ENCODE measurements at regions not wholly inside any gene's neighbourhood (a gene's known extent, or its start where the extent isn't known, plus 50 kb on each side); places are given as distances from the start of the nearest gene placed in this dataset.

GRCh38 chr10:125257521-125258108 is 97.3 kb upstream of the CTBP2 start:
- in situ Hi-C loops (cut with MboI): no loop called here
- Histone ChIP-seq H3K4me1 (ENCODE audit: control insufficient read depth, insufficient read depth, low read length) (no peaks in the 10 kb centered on the region), H3K9me3 (replicated peaks; ENCODE audit: control insufficient read depth, insufficient read depth, low read length) (no peaks in the 10 kb centered on the region; the same call in 2 of the 3 replicates), H2AFZ (ENCODE audit: control insufficient read depth, low read depth, low read length) (no peak overlapping the region), H3K27me3 (replicated peaks in 1 of 2; ENCODE audit: control insufficient read depth in 2 of 2, insufficient read depth in 2 of 2, low read length in 1 of 2) (no peaks in the 10 kb centered on the region), H3K79me2 (ENCODE audit: control insufficient read depth, insufficient read depth, low read length) (no peaks in the 10 kb centered on the region), H3K36me3 (ENCODE audit: control insufficient read depth in 2 of 2, insufficient read depth in 2 of 2, low read length in 1 of 2) (no peaks in the 10 kb centered on the region), H3K27ac (ENCODE audit: control insufficient read depth, insufficient read depth) (no peak overlapping the region), H3K9ac (ENCODE audit: control insufficient read depth, insufficient read depth, low read length) (no peak overlapping the region), H3K4me3 (no peak overlapping the region), H4K20me1 (ENCODE audit: control insufficient read depth, insufficient read depth) (no peaks in the 10 kb centered on the region), H3K4me2 (ENCODE audit: control insufficient read depth, insufficient read depth) (no peak overlapping the region)
- ChIA-PET CTCF (interaction anchor here (0.6 to 1.0 kb wide), 2 partner anchors 95 to 316 kb away, joined by 3 to 6 read pairs; no protein-coding TSS in a partner anchor), RAD21 (ENCODE audit: unreplicated experiment) (no interaction called here), POLR2A (no interaction called here), SMC1A (ENCODE audit: uncharacterized antibody, unreplicated experiment) (no interaction called here)
- ATAC-seq (no peak), DNase-seq (ENCODE audit: low read depth, low spot score) (no peak), FAIRE-seq (no peak)
- no TSS peak for BruUV-seq (replicated peaks)
- 41% methylated on average over 12 of the region's 12 CpGs for WGBS (ENCODE audit: insufficient coverage, insufficient replicate concordance, low lambda C conversion rate, missing lambda C conversion rate)
- intact Hi-C loops (cut with micrococcal nuclease; ENCODE audit: unreplicated experiment): no loop called here
- TF ChIP-seq BCL11A (IDR thresholded peaks at IDR 0.05; ENCODE audit: low read depth, low read length): no peak
- no peak for TF ChIP-seq ETV6 (conservative IDR thresholded peaks at IDR 0.05 in 1 of 2, IDR thresholded peaks at IDR 0.05 in 1 of 2; ENCODE audit: borderline replicate concordance in 1 of 2, low read depth in 1 of 2)

GRCh38 chr10:125256026-125256425 is 95.7 kb upstream of the CTBP2 start:
- Histone ChIP-seq H4K20me1 (ENCODE audit: control insufficient read depth, insufficient read depth) (no peaks in the 10 kb centered on the region), H2AFZ (ENCODE audit: control insufficient read depth, low read depth, low read length) (no peak overlapping the region), H3K9ac (ENCODE audit: control insufficient read depth, insufficient read depth, low read length) (no peak overlapping the region), H3K4me3 (no peak overlapping the region), H3K4me2 (ENCODE audit: control insufficient read depth, insufficient read depth) (no peak overlapping the region), H3K27ac (ENCODE audit: control insufficient read depth, insufficient read depth) (no peak overlapping the region), H3K27me3 (replicated peaks in 1 of 2; ENCODE audit: control insufficient read depth in 2 of 2, insufficient read depth in 2 of 2, low read length in 1 of 2) (no peaks in the 10 kb centered on the region), H3K9me3 (replicated peaks; ENCODE audit: control insufficient read depth, insufficient read depth, low read length) (no peaks in the 10 kb centered on the region; the same call in 2 of the 3 replicates), H3K4me1 (ENCODE audit: control insufficient read depth, insufficient read depth, low read length) (no peaks in the 10 kb centered on the region), H3K36me3 (ENCODE audit: control insufficient read depth in 2 of 2, insufficient read depth in 2 of 2, low read length in 1 of 2) (no peaks in the 10 kb centered on the region), H3K79me2 (ENCODE audit: control insufficient read depth, insufficient read depth, low read length) (no peaks in the 10 kb centered on the region)
- ChIA-PET RAD21 (ENCODE audit: unreplicated experiment) (no interaction called here), CTCF (no interaction called here), POLR2A (no interaction called here), SMC1A (ENCODE audit: uncharacterized antibody, unreplicated experiment) (no interaction called here)
- in situ Hi-C loops (cut with MboI): no loop called here
- intact Hi-C loops (cut with micrococcal nuclease; ENCODE audit: unreplicated experiment): no loop called here
- DNase-seq (ENCODE audit: low read depth, low spot score) (no peak), FAIRE-seq (no peak), ATAC-seq (no peak)
- no TSS peak for BruUV-seq (replicated peaks)
- WGBS (ENCODE audit: insufficient coverage, insufficient replicate concordance, low lambda C conversion rate, missing lambda C conversion rate): 3% methylated on average over 4 of the region's 4 CpGs
- TF ChIP-seq SMARCA5 (IDR thresholded peaks at IDR 0.05) (no peak), BACH1 (IDR thresholded peaks at IDR 0.05; ENCODE audit: borderline replicate concordance) (no peak), KDM1A (IDR thresholded peaks at IDR 0.05; ENCODE audit: borderline replicate concordance) (no peak), NFYB (IDR thresholded peaks at IDR 0.05; ENCODE audit: insufficient read depth, low read depth, low read length) (no peak), NR2C1 (IDR thresholded peaks at IDR 0.05) (no peak), POLR2AphosphoS2 (IDR thresholded peaks at IDR 0.05; ENCODE audit: low read depth, low read length) (no peak), NFIC (IDR thresholded peaks at IDR 0.05; ENCODE audit: low read depth, low read length) (no peak), BCLAF1 (IDR thresholded peaks at IDR 0.05) (no peak), CHD2 (IDR thresholded peaks at IDR 0.05; ENCODE audit: borderline replicate concordance, low read depth, low read length) (no peak), MTA2 (IDR thresholded peaks at IDR 0.05; ENCODE audit: low read depth) (no peak), TCF7 (IDR thresholded peaks at IDR 0.05; ENCODE audit: borderline replicate concordance) (no peak), RELA (IDR thresholded peaks at IDR 0.05; ENCODE audit: borderline replicate concordance, partially characterized antibody) (no peak), FOS (IDR thresholded peaks at IDR 0.05; ENCODE audit: borderline replicate concordance, extremely low read depth, insufficient read length) (no peak)
